ENCODE measurements at regions not wholly inside any gene's neighbourhood (a gene's known extent, or its start where the extent isn't known, plus 50 kb on each side); places are given as distances from the start of the nearest gene placed in this dataset.

DNA sequence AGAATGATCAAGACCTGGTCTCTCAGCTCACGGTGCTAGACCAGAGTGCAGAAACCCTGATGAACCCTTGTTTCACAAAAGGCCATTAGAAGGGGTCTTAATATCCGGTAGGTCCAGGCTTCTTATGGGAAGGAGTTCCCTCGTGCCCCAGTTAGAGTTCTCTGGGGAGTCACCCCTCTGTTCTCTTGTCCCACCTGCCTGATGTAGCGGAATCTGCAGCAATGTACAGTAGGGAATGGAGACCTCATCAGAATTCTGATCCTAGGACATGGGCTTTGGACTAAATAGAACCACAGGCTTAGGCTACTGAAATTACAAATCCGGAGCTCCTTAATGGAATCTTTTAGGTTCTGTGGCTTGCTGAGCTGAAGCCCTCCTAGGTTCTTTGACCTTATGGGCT lies 243.6 kb upstream of the IRX2 start:
- peaks cover 13 to 36% of the 10 kb centered on the region in 2 experiments; a peak in 3 of 5 replicates for H3K27me3 ChIP-seq (ENCODE audit: control insufficient read depth in 2 of 2, insufficient read depth in 2 of 2, low read length in 2 of 2)
- CTCF ChIA-PET (ENCODE audit: low intra/inter-chr PET ratio): no interaction called here

DNA sequence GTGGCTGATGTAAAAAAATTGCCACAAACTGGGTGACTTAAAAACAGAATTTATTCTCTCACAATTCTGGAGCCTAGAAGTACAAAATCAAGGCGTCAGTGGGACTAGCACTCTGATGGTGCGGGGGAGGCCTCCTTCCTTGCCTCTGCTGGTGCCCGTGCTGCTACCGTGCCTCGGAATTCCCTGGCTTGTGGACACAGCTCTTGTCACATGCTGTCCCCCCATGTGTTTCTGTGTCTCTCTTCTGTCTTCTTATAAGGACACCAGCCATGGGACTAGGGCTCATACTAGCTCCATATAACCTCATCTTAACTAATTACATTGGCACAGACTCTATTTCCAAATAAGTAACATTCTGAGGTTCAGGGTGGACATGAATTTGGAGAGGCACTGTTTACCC lies 242.3 kb upstream of the IRX2 start:
- no peaks in the 10 kb centered on the region; the same call in 1 of the 2 replicates for H3K9me3 ChIP-seq (replicated peaks; ENCODE audit: control insufficient read depth, insufficient read depth, low read depth, low read length)
- H3K36me3 ChIP-seq (ENCODE audit: control insufficient read depth, insufficient read depth, low read length): no peaks in the 10 kb centered on the region
- H3K9ac ChIP-seq (ENCODE audit: insufficient read depth in 1 of 2, low read depth in 2 of 2, low read length in 2 of 2): no peak overlapping the region
- ChIA-PET CTCF (ENCODE audit: low intra/inter-chr PET ratio) (no interaction called here), POLR2A (no interaction called here)
- BruUV-seq (replicated peaks): no TSS peak
- no peak overlapping the region for H2AFZ ChIP-seq (ENCODE audit: low read depth, low read length)
- no peak overlapping the region for H3K4me2 ChIP-seq (ENCODE audit: insufficient read depth, low read length)
- 0% methylated on average over 5 of the region's 5 CpGs for WGBS (ENCODE audit: insufficient coverage, low coverage, missing lambda C conversion rate)
- H3K27me3 ChIP-seq (ENCODE audit: control insufficient read depth in 2 of 2, insufficient read depth in 2 of 2, low read length in 2 of 2): peaks cover 13 to 34% of the 10 kb centered on the region in 2 experiments; a peak in 3 of 5 replicates
- H3K4me3 ChIP-seq: no peak overlapping the region
- H4K20me1 ChIP-seq (replicated peaks; ENCODE audit: control insufficient read depth, insufficient read depth, low read length): peaks cover 3% of the 10 kb centered on the region; the same call in 1 of the 2 replicates
- H3K9me1 ChIP-seq (ENCODE audit: control insufficient read depth, insufficient read depth, low read length): no peaks in the 10 kb centered on the region
- ATAC-seq: no peak
- in situ Hi-C loops (cut with MboI): no loop called here
- intact Hi-C loops (cut with micrococcal nuclease): no loop called here
- FAIRE-seq: no peak
- H3K79me2 ChIP-seq (ENCODE audit: control insufficient read depth, insufficient read depth, low read length): no peaks in the 10 kb centered on the region
- no peaks in the 10 kb centered on the region for H3K4me1 ChIP-seq (replicated peaks in 1 of 2; ENCODE audit: control insufficient read depth in 2 of 2, insufficient read depth in 2 of 2, low read length in 2 of 2)
- H3K27ac ChIP-seq (ENCODE audit: extremely low read depth, low read depth, low read length): no peak overlapping the region
- DNase-seq (ENCODE audit: extremely low read depth in 1 of 4, low spot score in 3 of 4): no peak
- TF ChIP-seq KHSRP (IDR thresholded peaks at IDR 0.05) (no peak), PHF8 (IDR thresholded peaks at IDR 0.05; ENCODE audit: borderline replicate concordance, low read length) (no peak), ETS2 (tag; IDR thresholded peaks at IDR 0.05; ENCODE audit: borderline replicate concordance, poor library complexity, severe bottlenecking) (no peak), IRF2 (CRISPR knock-in tag; IDR thresholded peaks at IDR 0.05) (no peak)
- TF ChIP-seq, protein P1, sequence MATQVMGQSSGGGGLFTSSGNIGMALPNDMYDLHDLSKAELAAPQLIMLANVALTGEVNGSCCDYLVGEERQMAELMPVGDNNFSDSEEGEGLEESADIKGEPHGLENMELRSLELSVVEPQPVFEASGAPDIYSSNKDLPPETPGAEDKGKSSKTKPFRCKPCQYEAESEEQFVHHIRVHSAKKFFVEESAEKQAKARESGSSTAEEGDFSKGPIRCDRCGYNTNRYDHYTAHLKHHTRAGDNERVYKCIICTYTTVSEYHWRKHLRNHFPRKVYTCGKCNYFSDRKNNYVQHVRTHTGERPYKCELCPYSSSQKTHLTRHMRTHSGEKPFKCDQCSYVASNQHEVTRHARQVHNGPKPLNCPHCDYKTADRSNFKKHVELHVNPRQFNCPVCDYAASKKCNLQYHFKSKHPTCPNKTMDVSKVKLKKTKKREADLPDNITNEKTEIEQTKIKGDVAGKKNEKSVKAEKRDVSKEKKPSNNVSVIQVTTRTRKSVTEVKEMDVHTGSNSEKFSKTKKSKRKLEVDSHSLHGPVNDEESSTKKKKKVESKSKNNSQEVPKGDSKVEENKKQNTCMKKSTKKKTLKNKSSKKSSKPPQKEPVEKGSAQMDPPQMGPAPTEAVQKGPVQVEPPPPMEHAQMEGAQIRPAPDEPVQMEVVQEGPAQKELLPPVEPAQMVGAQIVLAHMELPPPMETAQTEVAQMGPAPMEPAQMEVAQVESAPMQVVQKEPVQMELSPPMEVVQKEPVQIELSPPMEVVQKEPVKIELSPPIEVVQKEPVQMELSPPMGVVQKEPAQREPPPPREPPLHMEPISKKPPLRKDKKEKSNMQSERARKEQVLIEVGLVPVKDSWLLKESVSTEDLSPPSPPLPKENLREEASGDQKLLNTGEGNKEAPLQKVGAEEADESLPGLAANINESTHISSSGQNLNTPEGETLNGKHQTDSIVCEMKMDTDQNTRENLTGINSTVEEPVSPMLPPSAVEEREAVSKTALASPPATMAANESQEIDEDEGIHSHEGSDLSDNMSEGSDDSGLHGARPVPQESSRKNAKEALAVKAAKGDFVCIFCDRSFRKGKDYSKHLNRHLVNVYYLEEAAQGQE (IDR thresholded peaks at IDR 0.05; ENCODE audit: borderline replicate concordance): no peak
- TF ChIP-seq, protein P1 (CRISPR knock-in tag; IDR thresholded peaks at IDR 0.05; ENCODE audit: low read depth): no peak

More for the DNA sequence above, 243.6 kb upstream of the IRX2 start:
- no peak for TF ChIP-seq MXI1 (IDR thresholded peaks at IDR 0.05; ENCODE audit: low read depth, low read length)
- TF ChIP-seq ETS2 (tag; IDR thresholded peaks at IDR 0.05; ENCODE audit: borderline replicate concordance, poor library complexity, severe bottlenecking): no peak
- no peak for TF ChIP-seq CC2D1A (IDR thresholded peaks at IDR 0.05)
- no peak for TF ChIP-seq NFXL1 (CRISPR knock-in tag; IDR thresholded peaks at IDR 0.05)
- no peak for TF ChIP-seq SP1 (CRISPR knock-in tag; IDR thresholded peaks at IDR 0.05)
- no peak for TF ChIP-seq RCOR1 (IDR thresholded peaks at IDR 0.05; ENCODE audit: borderline replicate concordance in 1 of 2, low read depth in 2 of 2, low read length in 2 of 2)
- TF ChIP-seq ZNF696 (CRISPR knock-in tag; conservative IDR thresholded peaks at IDR 0.05): no peak
- Histone ChIP-seq H3K9me3 (replicated peaks; ENCODE audit: control insufficient read depth, insufficient read depth, low read depth, low read length) (no peaks in the 10 kb centered on the region), H3K4me2 (ENCODE audit: insufficient read depth, low read length) (no peak overlapping the region), H3K9ac (ENCODE audit: insufficient read depth in 1 of 2, low read depth in 2 of 2, low read length in 2 of 2) (no peak overlapping the region), H4K20me1 (replicated peaks; ENCODE audit: control insufficient read depth, insufficient read depth, low read length) (peaks cover 3% of the 10 kb centered on the region; the same call in 1 of the 2 replicates), H3K4me3 (no peak overlapping the region), H3K79me2 (ENCODE audit: control insufficient read depth, insufficient read depth, low read length) (no peaks in the 10 kb centered on the region), H3K36me3 (ENCODE audit: control insufficient read depth, insufficient read depth, low read length) (no peaks in the 10 kb centered on the region), H3K4me1 (replicated peaks in 1 of 2; ENCODE audit: control insufficient read depth in 2 of 2, insufficient read depth in 2 of 2, low read length in 2 of 2) (no peaks in the 10 kb centered on the region), H3K27ac (ENCODE audit: extremely low read depth, low read depth, low read length) (no peak overlapping the region), H3K9me1 (ENCODE audit: control insufficient read depth, insufficient read depth, low read length) (no peaks in the 10 kb centered on the region), H2AFZ (ENCODE audit: low read depth, low read length) (no peak overlapping the region)
- in situ Hi-C loops (cut with MboI) (no loop called here), intact Hi-C loops (cut with micrococcal nuclease) (no loop called here)
- no peak for FAIRE-seq
- DNase-seq (ENCODE audit: extremely low read depth in 1 of 4, low spot score in 3 of 4): no peak
- BruUV-seq (replicated peaks): no TSS peak
- POLR2A ChIA-PET: interaction anchor here (0.5 to 0.6 kb wide), 2 partner anchors 12 to 354 kb away, joined by 3 read pairs; no protein-coding TSS in a partner anchor
- ATAC-seq: no peak
- WGBS (ENCODE audit: insufficient coverage, low coverage, missing lambda C conversion rate): 1% methylated on average over 5 of the region's 5 CpGs
